H9 (cell line): ENCODE measurements at regions not wholly inside any gene's neighbourhood (a gene's known extent, or its start where the extent isn't known, plus 50 kb on each side); places are given as distances from the start of the nearest gene placed in this dataset.
"Not testable (repeated sequence)": the region's sequence is repeated elsewhere in the genome, so short reads cannot be mapped to it uniquely, and the experiment has no call there.

ENCODE experiments used
- DNase-seq: peaks from one replicate; pipeline ENCODE4 v3.0.0-alpha.2; 2017
- H2AFZ ChIP-seq: one replicate; pipeline ENCODE4 v1.6.1; 2013; ENCODE audit warnings: mild to moderate bottlenecking, low read length, control low read depth, moderate library complexity
- H2AK5ac ChIP-seq: 2 replicates; pipeline ENCODE4 v1.6.1; 2013; ENCODE audit warnings: low read length, control low read depth, mixed read lengths; ENCODE audit not compliant: insufficient read length
- H2BK120ac ChIP-seq: one replicate; pipeline ENCODE4 v1.6.1; 2013; ENCODE audit warnings: low read depth, mild to moderate bottlenecking, low read length, control low read depth, inconsistent platforms; ENCODE audit not compliant: poor library complexity, severe bottlenecking
- H2BK12ac ChIP-seq: 2 replicates; pipeline ENCODE4 v1.6.1; 2013; ENCODE audit warnings: low read length, control low read depth, mixed read lengths, low read depth; ENCODE audit not compliant: insufficient read length
- H2BK15ac ChIP-seq: 2 replicates; pipeline ENCODE4 v1.6.1; 2013; ENCODE audit warnings: low read depth, low read length, control low read depth
- H2BK20ac ChIP-seq: one replicate; pipeline ENCODE4 v1.6.1; 2013; ENCODE audit warnings: low read depth, mild to moderate bottlenecking, low read length, control low read depth, inconsistent platforms; ENCODE audit not compliant: poor library complexity, severe bottlenecking
- H2BK5ac ChIP-seq: 2 replicates; pipeline ENCODE4 v1.6.1; 2013; ENCODE audit warnings: low read length, control low read depth, mixed read lengths; ENCODE audit not compliant: insufficient read length
- H3K14ac ChIP-seq: 2 replicates; pipeline ENCODE4 v1.6.1; 2013; ENCODE audit warnings: low read length, control low read depth; ENCODE audit not compliant: insufficient read depth
- H3K18ac ChIP-seq: 2 replicates; pipeline ENCODE4 v1.6.1; 2013; ENCODE audit warnings: low read depth, mild to moderate bottlenecking, mixed read lengths, low read length, control low read depth; ENCODE audit not compliant: insufficient read length
- H3K23ac ChIP-seq: 2 replicates; pipeline ENCODE4 v1.6.1; 2013; ENCODE audit warnings: low read length, control low read depth, mixed read lengths, low read depth; ENCODE audit not compliant: insufficient read length
- H3K23me2 ChIP-seq: 2 replicates; pipeline ENCODE4 v1.6.1; 2013; ENCODE audit warnings: low read depth, mild to moderate bottlenecking, mixed read lengths, low read length, control low read depth; ENCODE audit not compliant: insufficient read length, poor library complexity, severe bottlenecking
- H3K27ac ChIP-seq: 2 replicates; pipeline ENCODE4 v1.5.1; 2013; ENCODE audit warnings: low read length, control low read depth, mixed read lengths, low read depth; ENCODE audit not compliant: insufficient read length
- H3K27me3 ChIP-seq: 2 replicates; pipeline ENCODE4 v1.6.1; 2013; ENCODE audit warnings: low read length, control low read depth, inconsistent platforms; ENCODE audit not compliant: insufficient read depth
- H3K4ac ChIP-seq: 2 replicates; pipeline ENCODE4 v1.6.1; 2013; ENCODE audit warnings: low read depth, mild to moderate bottlenecking, control low read depth, inconsistent platforms, low read length, moderate library complexity
- H3K4me1 ChIP-seq: 2 replicates; pipeline ENCODE4 v1.6.1; 2013; ENCODE audit warnings: low read length, control low read depth, inconsistent platforms; ENCODE audit not compliant: insufficient read depth
- H3K4me2 ChIP-seq: 2 replicates; pipeline ENCODE4 v1.6.1; 2013; ENCODE audit warnings: low read length, control low read depth, mixed read lengths; ENCODE audit not compliant: insufficient read length, insufficient read depth
- H3K56ac ChIP-seq: 2 replicates; pipeline ENCODE4 v1.6.1; 2013; ENCODE audit warnings: low read depth, mild to moderate bottlenecking, mixed read lengths, low read length, control low read depth; ENCODE audit not compliant: insufficient read length
- H3K79me1 ChIP-seq: 2 replicates; pipeline ENCODE4 v1.6.1; 2013; ENCODE audit warnings: low read depth, mild to moderate bottlenecking, moderate library complexity, low read length, control low read depth, inconsistent platforms; ENCODE audit not compliant: insufficient read depth, poor library complexity, severe bottlenecking
- H3K79me2 ChIP-seq: 2 replicates; pipeline ENCODE4 v1.6.1; 2013; ENCODE audit warnings: low read length, control low read depth, inconsistent platforms; ENCODE audit not compliant: insufficient read depth
- H3K9ac ChIP-seq: 2 replicates; pipeline ENCODE4 v1.6.1; 2013; ENCODE audit warnings: low read length, control low read depth, mixed read lengths; ENCODE audit not compliant: insufficient read length; ENCODE audit errors: extremely low read depth
- H3K9me3 ChIP-seq: one replicate; pipeline ENCODE4 v1.6.1; 2013; ENCODE audit warnings: low read depth, low read length, inconsistent platforms; ENCODE audit not compliant: control insufficient read depth
- H3T11ph ChIP-seq: one replicate; pipeline ENCODE4 v1.6.1; 2013; ENCODE audit warnings: mild to moderate bottlenecking, low read length, control low read depth, inconsistent platforms
- H4K20me1 ChIP-seq: one replicate; pipeline ENCODE4 v1.6.1; 2013; ENCODE audit not compliant: control insufficient read depth, insufficient read length, insufficient read depth
- H4K5ac ChIP-seq: 2 replicates; pipeline ENCODE4 v1.6.1; 2013; ENCODE audit warnings: low read depth, mild to moderate bottlenecking, mixed read lengths, low read length, control low read depth; ENCODE audit not compliant: insufficient read length
- H4K8ac ChIP-seq: replicated peaks from 2 replicates; pipeline ENCODE4 v1.6.1; 2013; ENCODE audit warnings: low read length, control low read depth, mixed read lengths, low read depth; ENCODE audit not compliant: insufficient read length
- H4K91ac ChIP-seq: 2 replicates; pipeline ENCODE4 v1.6.1; 2013; ENCODE audit warnings: low read depth, mild to moderate bottlenecking, moderate library complexity, mixed read lengths, low read length, control low read depth; ENCODE audit not compliant: insufficient read length
- H3K27ac Mint-ChIP-seq, 3 experiments: 2 replicates in 2 of 3; 3 replicates in 1 of 3; pipeline ENCODE4 v1.8.0; 2020 to 2021; ENCODE audit warnings: mixed read lengths in 3 of 3, mild to moderate bottlenecking in 1 of 3, moderate library complexity in 1 of 3
- H3K27me3 Mint-ChIP-seq: 2 replicates; pipeline ENCODE4 v1.8.0; 2021; ENCODE audit warnings: low read depth, mild to moderate bottlenecking, moderate library complexity, mixed read lengths
- H3K36me3 Mint-ChIP-seq, 3 experiments: 2 replicates in 2 of 3; 3 replicates in 1 of 3; pipeline ENCODE4 v1.8.0; 2020 to 2021; ENCODE audit warnings: low read depth in 3 of 3, mixed read lengths in 3 of 3; ENCODE audit not compliant: insufficient read depth in 1 of 3
- H3K4me1 Mint-ChIP-seq, 2 experiments: 2 replicates each; pipeline ENCODE4 v1.8.0; 2020; ENCODE audit warnings: mixed read lengths in 2 of 2
- H3K4me3 Mint-ChIP-seq, 2 experiments: 2 replicates in 1 of 2; 3 replicates in 1 of 2; pipeline ENCODE4 v1.8.0; 2020 to 2021; ENCODE audit warnings: mild to moderate bottlenecking in 2 of 2, mixed read lengths in 2 of 2, moderate library complexity in 1 of 2
- H3K9me3 Mint-ChIP-seq, 2 experiments: 2 replicates in 1 of 2; 3 replicates in 1 of 2; pipeline ENCODE4 v1.8.0; 2020; ENCODE audit warnings: mild to moderate bottlenecking in 2 of 2, mixed read lengths in 2 of 2, moderate library complexity in 1 of 2
- WGBS: extraction: QIAGEN DNeasy Blood & Tissue Kit; methylation state at CpG from one replicate; pipeline ENCODE4 v1.1.7; 2013; ENCODE audit warnings: missing lambda C conversion rate, low lambda C conversion rate, mixed read lengths; ENCODE audit not compliant: insufficient read length; ENCODE audit errors: extremely low coverage; 5-methylcytosine and 5-hydroxymethylcytosine counted together
- TF ChIP-seq, protein P1 (sequence below): fragments of 200-600 bp; sonication (generic); conservative IDR thresholded peaks from 3 replicates; pipeline ENCODE4 v1.8.0; 2021; ENCODE audit warnings: antibody characterized with exemption, mild to moderate bottlenecking

GRCh38 chr3:106144030-106144429, 275.2 kb upstream of the CBLB start:
- H3K23me2 ChIP-seq = no peaks in the 10 kb centered on the region

DNA sequence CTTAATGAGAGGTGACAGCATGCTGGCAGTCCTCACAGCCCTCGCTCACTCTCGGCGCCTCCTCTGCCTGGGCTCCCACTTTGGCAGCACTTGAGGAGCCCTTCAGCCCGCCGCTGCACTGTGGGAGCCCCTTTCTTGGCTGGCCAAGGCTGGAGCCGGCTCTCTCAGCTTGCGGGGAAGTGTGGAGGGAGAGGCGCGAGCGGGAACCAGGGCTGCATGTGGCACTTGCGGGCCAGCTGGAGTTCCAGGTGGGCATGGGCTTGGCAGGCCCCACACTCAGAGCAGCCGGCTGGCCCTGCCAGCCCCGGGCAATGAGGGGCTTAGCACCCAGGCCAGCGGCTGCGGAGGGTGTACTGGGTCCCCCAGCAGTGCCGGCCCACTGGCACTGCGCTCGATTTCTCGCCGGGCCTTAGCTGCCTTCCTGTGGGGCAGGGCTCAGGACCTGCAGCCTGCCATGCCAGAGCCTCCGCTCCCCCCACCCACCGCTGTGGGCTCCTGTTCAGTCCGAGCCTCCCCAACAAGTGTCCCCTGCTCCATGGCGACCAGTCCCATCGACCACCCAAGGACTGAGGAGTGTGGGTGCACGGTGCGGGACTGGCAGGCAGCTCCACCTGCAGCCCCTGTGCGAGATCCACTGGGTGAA, 279.7 kb upstream of the CBLB start:
- H3K27ac Mint-ChIP-seq, H2AK5ac ChIP-seq, H3K23me2 ChIP-seq, H2BK15ac ChIP-seq, H2BK12ac ChIP-seq, H3K4me2 ChIP-seq, DNase-seq, H3K27me3 ChIP-seq, H3K4me3 Mint-ChIP-seq, H3K79me2 ChIP-seq, H2BK20ac ChIP-seq, H2BK5ac ChIP-seq, H4K20me1 ChIP-seq, H2AFZ ChIP-seq, H3K4ac ChIP-seq, H3K18ac ChIP-seq, H3K9me3 ChIP-seq, H4K5ac ChIP-seq, H3K27ac ChIP-seq, H4K91ac ChIP-seq, H2BK120ac ChIP-seq, H3K9ac ChIP-seq, H3K79me1 ChIP-seq, H3K14ac ChIP-seq, H3K23ac ChIP-seq, H3T11ph ChIP-seq, H3K27me3 Mint-ChIP-seq, H3K56ac ChIP-seq, H4K8ac ChIP-seq, H3K4me1 ChIP-seq: not testable (repeated sequence)
- peaks cover 47 to 49% of the 10 kb centered on the region in 2 experiments for H3K9me3 Mint-ChIP-seq
- peaks cover 23 to 55% (median 44%) of the 10 kb centered on the region in 3 experiments for H3K36me3 Mint-ChIP-seq
- peaks cover 6 to 11% of the 10 kb centered on the region in 2 experiments for H3K4me1 Mint-ChIP-seq
- no CpG with 5 or more reads among the region's 28 CpGs for WGBS

More at GRCh38 chr3:106144030-106144429, 275.2 kb upstream of the CBLB start:
- Histone ChIP-seq H4K91ac (no peak overlapping the region), H4K20me1 (no peaks in the 10 kb centered on the region), H2BK20ac (no peak overlapping the region), H2AK5ac (no peak overlapping the region), H3K27me3 (no peaks in the 10 kb centered on the region), H2BK5ac (no peak overlapping the region), H3K23ac (no peak overlapping the region), H2BK15ac (no peak overlapping the region), H3K9me3 (no peaks in the 10 kb centered on the region), H3K18ac (no peak overlapping the region), H2BK120ac (no peak overlapping the region), H3K4me2 (no peak overlapping the region), H3K4me1 (no peaks in the 10 kb centered on the region; the same call in 1 of the 2 replicates), H3K79me2 (no peaks in the 10 kb centered on the region), H2BK12ac (no peak overlapping the region), H3K56ac (no peak overlapping the region), H3K79me1 (no peaks in the 10 kb centered on the region), H4K8ac (no peak overlapping the region), H3K27ac (no peak overlapping the region), H3K4ac (no peak overlapping the region), H3K14ac (no peak overlapping the region), H3T11ph (no peak overlapping the region), H3K9ac (no peak overlapping the region), H4K5ac (no peak overlapping the region), H2AFZ (no peak overlapping the region)
- no CpG with 5 or more reads among the region's 2 CpGs for WGBS
- H3K9me3 Mint-ChIP-seq = peaks cover 38 to 41% of the 10 kb centered on the region in 2 experiments
- peaks cover 11 to 13% of the 10 kb centered on the region in 2 experiments for H3K4me1 Mint-ChIP-seq
- peaks cover 2% of the 10 kb centered on the region for H3K27me3 Mint-ChIP-seq
- TF ChIP-seq, protein P1, sequence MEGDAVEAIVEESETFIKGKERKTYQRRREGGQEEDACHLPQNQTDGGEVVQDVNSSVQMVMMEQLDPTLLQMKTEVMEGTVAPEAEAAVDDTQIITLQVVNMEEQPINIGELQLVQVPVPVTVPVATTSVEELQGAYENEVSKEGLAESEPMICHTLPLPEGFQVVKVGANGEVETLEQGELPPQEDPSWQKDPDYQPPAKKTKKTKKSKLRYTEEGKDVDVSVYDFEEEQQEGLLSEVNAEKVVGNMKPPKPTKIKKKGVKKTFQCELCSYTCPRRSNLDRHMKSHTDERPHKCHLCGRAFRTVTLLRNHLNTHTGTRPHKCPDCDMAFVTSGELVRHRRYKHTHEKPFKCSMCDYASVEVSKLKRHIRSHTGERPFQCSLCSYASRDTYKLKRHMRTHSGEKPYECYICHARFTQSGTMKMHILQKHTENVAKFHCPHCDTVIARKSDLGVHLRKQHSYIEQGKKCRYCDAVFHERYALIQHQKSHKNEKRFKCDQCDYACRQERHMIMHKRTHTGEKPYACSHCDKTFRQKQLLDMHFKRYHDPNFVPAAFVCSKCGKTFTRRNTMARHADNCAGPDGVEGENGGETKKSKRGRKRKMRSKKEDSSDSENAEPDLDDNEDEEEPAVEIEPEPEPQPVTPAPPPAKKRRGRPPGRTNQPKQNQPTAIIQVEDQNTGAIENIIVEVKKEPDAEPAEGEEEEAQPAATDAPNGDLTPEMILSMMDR = no peak
- no peak for DNase-seq
- H3K4me3 Mint-ChIP-seq = no peak overlapping the region
- H3K36me3 Mint-ChIP-seq = peaks cover 20 to 43% (median 36%) of the 10 kb centered on the region in 3 experiments
- H3K27ac Mint-ChIP-seq = no peak overlapping the region
